Urinary bladder (tissue), 3 donors: ENCODE measurements at regions not wholly inside any gene's neighbourhood (a gene's known extent, or its start where the extent isn't known, plus 50 kb on each side); places are given as distances from the start of the nearest gene placed in this dataset.

Experiments used
- DNase-seq: peaks from one replicate; pipeline ENCODE4 v3.0.0-alpha.2; 2015; ENCODE audit errors: extremely low spot score
- H3K27ac ChIP-seq: one replicate; pipeline ENCODE4 v1.5.1; 2013; ENCODE audit warnings: low read depth, mild to moderate bottlenecking, moderate library complexity
- H3K36me3 ChIP-seq: one replicate; pipeline ENCODE4 v1.6.1; 2013; ENCODE audit warnings: mild to moderate bottlenecking, moderate library complexity; ENCODE audit not compliant: insufficient read depth
- H3K4me1 ChIP-seq: one replicate; pipeline ENCODE4 v1.6.1; 2013; ENCODE audit warnings: mild to moderate bottlenecking, moderate library complexity; ENCODE audit not compliant: insufficient read depth
- H3K4me3 ChIP-seq: one replicate; pipeline ENCODE4 v1.5.1; 2013; ENCODE audit warnings: low read depth, low read length
- WGBS: extraction: QIAGEN DNeasy Blood & Tissue Kit; methylation state at CpG from one replicate; pipeline ENCODE4 v1.1.7; 2013; 5-methylcytosine and 5-hydroxymethylcytosine counted together
- donor health status: healthy with polysubstance abuse.
- donor health status: healthy.

DNA sequence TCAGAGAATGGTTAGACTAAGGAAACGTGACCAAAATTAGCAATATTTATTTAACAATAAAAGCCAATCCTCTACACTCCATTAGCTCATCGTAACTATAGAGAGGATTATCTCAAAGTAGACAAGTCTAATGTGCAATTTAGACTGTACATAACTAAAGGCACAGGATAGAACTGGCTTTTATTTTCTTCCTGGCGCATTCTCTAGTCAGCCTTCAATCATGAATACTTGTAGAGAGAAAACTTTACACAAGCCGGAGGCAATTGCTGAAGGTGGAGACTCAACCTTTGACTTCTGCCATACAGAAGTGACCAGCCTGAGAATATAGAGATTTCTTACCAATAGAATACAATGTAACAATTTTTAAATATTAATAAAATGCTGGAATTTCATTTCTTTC, 777.9 kb downstream of the LTN1 start:
- no peak overlapping the region for H3K4me3 ChIP-seq
- no peaks in the 10 kb centered on the region for H3K4me1 ChIP-seq
- WGBS = 87% methylated on average over 4 of the region's 4 CpGs
- DNase-seq = no peak
- no peaks in the 10 kb centered on the region for H3K36me3 ChIP-seq
- no peak overlapping the region for H3K27ac ChIP-seq

DNA sequence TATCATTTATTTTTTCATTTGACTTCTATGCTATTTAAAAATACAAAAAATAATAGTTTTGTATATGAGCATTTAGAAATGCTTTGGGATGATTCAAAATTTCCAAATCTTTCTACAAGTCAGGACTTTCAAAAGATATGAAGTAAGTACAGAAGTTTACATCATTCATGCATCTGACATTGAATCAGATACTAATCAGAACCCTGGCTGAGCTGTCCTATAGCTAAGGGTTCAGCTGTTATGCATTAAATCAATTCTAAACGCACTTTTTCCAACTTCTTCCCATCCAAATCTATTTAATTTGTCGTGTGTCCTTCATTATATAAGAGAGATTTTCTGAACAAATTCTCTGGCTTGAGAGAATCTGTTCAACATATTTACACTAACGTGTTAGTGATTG, 779.4 kb downstream of the LTN1 start:
- 91% methylated on average over 3 of the region's 3 CpGs for WGBS
- no peak for DNase-seq
- Histone ChIP-seq H3K4me1 (no peaks in the 10 kb centered on the region), H3K27ac (no peak overlapping the region), H3K4me3 (no peak overlapping the region), H3K36me3 (no peaks in the 10 kb centered on the region)

DNA sequence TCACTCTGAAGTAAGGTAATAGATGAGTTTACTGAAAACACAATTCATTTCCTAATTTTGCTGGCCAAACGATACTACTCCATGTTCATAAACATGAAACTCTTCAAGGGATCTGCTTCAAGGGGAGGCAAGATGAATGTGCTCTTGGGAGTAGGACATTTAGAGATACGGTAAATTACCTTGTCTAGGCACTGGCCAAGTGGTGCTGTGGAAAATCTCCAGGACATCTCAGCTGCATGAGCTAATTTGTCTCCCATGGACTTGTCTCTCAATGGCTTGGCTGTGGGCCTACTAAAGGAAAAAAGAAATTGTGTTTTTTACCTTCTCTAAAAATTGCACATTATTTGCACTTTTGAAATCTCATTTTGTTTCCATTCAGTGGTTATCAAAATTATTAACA, 780.6 kb downstream of the LTN1 start:
- DNase-seq = no peak
- H3K27ac ChIP-seq = no peak overlapping the region
- H3K4me1 ChIP-seq = no peaks in the 10 kb centered on the region
- no peaks in the 10 kb centered on the region for H3K36me3 ChIP-seq
- WGBS = 84% methylated on average over 2 of the region's 2 CpGs
- no peak overlapping the region for H3K4me3 ChIP-seq

DNA sequence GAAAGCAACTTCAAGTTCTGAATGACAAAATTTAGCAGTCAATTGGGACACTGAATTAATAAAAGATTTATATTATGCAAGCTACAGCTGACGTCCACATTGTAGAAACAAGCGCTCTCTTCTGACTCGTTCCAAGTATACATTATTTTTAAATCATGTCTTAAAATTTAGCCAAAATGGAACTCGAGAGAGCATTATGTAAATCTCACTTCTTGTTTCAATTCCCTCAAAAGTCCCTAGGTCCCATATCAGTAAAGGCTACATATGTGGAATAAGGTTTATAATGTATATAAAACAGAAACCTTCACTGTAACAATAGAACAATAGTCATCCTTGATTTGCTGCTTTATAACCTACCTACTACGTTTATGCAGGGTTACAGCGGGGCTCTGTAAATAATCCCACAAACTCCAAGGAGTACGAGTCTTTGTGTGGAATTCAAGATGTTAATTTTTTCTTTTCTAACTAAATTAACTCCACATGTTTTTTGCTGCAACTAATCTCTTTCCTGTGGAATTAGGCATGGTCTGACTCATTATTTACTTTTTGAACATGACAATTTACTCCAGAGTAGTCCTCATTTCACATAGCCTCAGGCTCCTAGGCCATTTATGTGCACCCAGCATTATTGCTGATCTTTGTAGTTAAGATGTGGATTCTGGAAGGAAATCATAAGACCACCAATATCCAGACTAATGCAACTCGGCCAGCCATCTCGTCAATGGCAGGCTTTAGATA, 785.1 kb downstream of the LTN1 start:
- H3K4me3 ChIP-seq = no peak overlapping the region
- no peak for DNase-seq
- no peak overlapping the region for H3K27ac ChIP-seq
- 48% methylated on average over 9 of the region's 9 CpGs for WGBS
- H3K36me3 ChIP-seq = no peaks in the 10 kb centered on the region
- no peaks in the 10 kb centered on the region for H3K4me1 ChIP-seq

DNA sequence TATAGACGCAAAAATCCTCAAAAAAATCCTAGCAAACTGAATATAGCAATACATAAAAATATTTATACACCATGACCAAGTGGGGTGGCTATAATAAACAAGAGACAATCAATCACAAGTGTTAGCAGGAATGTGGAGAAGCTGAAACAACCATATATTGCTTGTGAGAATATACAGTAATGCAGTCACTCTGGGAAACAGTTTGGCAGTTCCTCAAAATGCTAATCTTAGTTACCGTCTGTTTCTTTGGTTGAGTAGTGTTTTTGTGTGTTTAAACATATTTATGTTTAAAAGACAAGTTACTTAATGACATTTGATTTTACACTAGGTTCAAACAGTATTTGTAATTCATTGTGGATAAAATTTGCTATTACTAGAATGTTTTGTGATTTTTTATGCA, 792.0 kb downstream of the LTN1 start:
- H3K27ac ChIP-seq = no peak overlapping the region
- no peak for DNase-seq
- no peaks in the 10 kb centered on the region for H3K36me3 ChIP-seq
- H3K4me1 ChIP-seq = no peaks in the 10 kb centered on the region
- H3K4me3 ChIP-seq = no peak overlapping the region
- 72% methylated on average over 2 of the region's 2 CpGs for WGBS

DNA sequence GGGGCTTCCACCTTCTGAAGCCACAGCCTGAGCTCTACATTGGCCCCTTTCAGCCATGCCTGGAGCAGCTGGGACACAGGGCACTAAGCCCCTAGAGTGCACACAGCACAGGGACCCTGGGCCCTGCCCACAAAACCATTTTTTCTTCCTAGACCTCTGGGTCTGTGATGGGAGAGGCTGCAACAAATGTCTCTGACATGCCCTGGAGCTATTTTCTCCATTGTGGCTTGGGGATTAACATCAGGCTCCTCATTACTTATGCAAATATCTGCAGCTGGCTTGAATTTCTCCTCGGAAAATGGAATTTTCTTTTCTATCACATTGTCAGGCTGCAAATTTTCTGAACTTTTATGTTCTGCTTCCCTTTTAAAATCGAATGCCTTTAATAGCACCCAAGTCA, 795.7 kb downstream of the LTN1 start:
- no peak for DNase-seq
- Histone ChIP-seq H3K4me1 (no peaks in the 10 kb centered on the region), H3K36me3 (no peaks in the 10 kb centered on the region), H3K4me3 (no peak overlapping the region), H3K27ac (no peak overlapping the region)
- 86% methylated on average over 2 of the region's 2 CpGs for WGBS

DNA sequence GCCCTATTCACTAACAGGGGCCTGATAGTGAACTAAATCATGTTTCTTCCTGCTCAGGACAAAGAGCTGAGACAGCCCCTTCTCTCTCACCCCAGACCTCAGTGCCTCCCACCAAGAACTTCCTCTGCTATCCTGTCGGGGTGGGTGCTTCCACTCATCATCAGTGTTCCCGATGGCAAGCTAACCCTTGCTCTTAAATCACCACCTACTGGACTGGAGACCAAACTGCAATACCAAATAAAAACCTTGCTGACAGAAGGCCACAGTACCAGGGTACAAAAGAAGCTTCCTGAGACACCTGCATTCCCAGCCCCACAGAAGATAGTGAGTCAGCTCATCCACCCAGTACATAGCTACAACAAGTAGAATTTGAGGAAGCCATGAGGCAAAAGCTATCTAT, 799.5 kb downstream of the LTN1 start:
- no peaks in the 10 kb centered on the region for H3K4me1 ChIP-seq
- no peaks in the 10 kb centered on the region for H3K36me3 ChIP-seq
- no peak for DNase-seq
- H3K27ac ChIP-seq = no peak overlapping the region
- 60% methylated on average over 2 of the region's 2 CpGs for WGBS
- H3K4me3 ChIP-seq = no peak overlapping the region

DNA sequence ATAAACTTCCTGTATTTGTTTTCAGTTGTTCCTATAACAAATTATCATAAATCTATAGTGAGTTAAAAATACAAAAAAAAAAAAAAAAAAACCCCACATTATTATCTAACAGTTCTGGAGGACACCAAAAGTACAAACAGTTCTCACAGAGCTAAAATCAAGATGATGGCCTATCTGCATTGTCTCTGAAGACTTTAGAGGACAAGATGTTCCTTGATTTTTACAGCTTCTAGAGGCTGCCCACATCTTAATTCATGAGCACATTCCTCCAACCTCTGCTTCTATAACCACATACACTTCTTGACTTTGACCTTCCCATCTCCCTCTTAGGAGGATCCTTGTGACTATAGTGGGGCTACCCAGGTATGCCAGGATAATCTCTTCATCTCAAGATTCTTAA, 806.1 kb downstream of the LTN1 start:
- H3K4me3 ChIP-seq = no peak overlapping the region
- H3K4me1 ChIP-seq = no peaks in the 10 kb centered on the region
- no peak for DNase-seq
- H3K36me3 ChIP-seq = no peaks in the 10 kb centered on the region
- no peak overlapping the region for H3K27ac ChIP-seq

DNA sequence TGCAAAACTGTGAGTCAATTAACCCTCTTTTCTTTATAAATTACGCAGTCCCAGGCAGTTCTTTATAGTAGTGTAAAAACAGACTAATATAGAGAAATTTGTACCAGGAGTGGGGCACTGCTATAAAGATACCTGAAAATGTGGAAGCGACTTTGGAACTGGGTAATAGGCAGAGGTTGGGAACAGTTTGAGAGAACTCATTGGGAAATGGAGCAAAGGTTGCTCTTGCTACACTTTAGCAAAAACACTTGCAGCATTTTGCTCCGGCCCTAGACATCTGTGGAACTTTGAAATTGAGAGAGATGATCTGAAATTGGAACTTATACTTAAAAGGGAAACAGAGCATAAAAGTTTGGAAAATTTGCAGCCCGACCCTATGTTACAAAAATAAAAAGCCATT, 810.9 kb downstream of the LTN1 start:
- Histone ChIP-seq H3K27ac (no peak overlapping the region), H3K4me3 (no peak overlapping the region)
- 96% methylated on average over 4 of the region's 4 CpGs for WGBS

DNA sequence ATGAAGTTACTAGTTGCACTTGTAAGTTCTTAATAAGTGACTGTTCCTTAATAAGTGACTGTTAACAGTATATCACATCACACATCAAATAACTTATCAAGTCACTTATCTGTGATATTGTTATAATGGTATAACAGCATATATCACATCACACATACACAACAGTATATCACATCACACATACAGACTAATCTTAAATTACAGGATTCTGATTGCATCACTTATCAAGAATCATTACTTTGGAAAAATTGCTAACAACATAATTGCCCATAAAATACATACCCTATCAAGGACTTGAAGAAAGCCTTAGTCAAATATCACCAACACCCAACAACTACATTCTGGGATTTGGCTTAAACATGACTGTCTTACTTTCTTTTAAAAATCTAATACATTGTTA, 813.5 kb downstream of the LTN1 start:
- Histone ChIP-seq H3K27ac (no peak overlapping the region), H3K4me3 (no peak overlapping the region), H3K4me1 (no peaks in the 10 kb centered on the region), H3K36me3 (no peaks in the 10 kb centered on the region)
- no peak for DNase-seq

More for the DNA sequence above, 810.9 kb downstream of the LTN1 start:
- Histone ChIP-seq H3K4me1 (no peaks in the 10 kb centered on the region), H3K36me3 (no peaks in the 10 kb centered on the region)
- DNase-seq = no peak

DNA sequence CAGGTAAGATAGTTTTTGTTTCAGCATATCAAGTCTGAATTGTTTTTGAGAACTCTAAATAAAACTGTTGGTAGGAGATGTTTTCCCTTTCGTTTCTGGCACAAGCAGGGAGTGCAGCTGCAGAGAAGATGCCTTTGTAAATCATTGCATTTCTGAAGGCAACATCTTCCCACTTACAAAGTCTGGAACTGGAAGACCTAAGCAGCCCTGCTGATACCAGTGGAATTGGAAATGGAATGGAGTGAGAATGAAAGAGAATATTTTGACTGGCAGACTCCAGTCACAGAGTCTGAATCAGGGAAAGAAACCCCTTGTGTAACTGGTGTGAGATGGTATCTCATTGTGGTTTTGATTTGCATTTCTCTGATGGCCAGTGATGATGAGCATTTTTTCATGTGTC, 815.6 kb downstream of the LTN1 start:
- no peak overlapping the region for H3K27ac ChIP-seq
- 45% methylated on average over 1 of the region's 1 CpG for WGBS
- no peaks in the 10 kb centered on the region for H3K36me3 ChIP-seq
- H3K4me1 ChIP-seq = no peaks in the 10 kb centered on the region
- no peak overlapping the region for H3K4me3 ChIP-seq
- DNase-seq = no peak

DNA sequence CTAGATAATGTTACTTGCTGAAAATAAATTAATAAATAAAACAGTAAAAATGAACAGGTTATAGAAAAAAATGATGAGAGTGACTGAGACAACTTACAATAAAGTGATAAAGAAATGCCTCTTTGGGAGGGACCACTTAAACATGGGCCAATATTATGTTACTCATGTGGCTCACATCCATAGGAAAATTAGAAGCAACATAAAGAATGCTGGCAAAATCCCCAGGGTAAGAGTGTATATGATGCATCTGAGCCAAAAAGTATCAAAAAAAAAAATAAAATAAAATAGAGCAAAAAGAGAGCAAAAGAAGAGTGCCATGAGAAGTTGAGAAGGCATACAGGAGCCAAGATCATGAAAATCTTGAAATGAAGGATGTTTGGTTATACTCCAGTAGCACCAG, 818.0 kb downstream of the LTN1 start:
- peak; percentile 20 for DNase-seq
- Histone ChIP-seq H3K36me3 (no peaks in the 10 kb centered on the region), H3K4me1 (no peaks in the 10 kb centered on the region), H3K27ac (no peak overlapping the region), H3K4me3 (no peak overlapping the region)

DNA sequence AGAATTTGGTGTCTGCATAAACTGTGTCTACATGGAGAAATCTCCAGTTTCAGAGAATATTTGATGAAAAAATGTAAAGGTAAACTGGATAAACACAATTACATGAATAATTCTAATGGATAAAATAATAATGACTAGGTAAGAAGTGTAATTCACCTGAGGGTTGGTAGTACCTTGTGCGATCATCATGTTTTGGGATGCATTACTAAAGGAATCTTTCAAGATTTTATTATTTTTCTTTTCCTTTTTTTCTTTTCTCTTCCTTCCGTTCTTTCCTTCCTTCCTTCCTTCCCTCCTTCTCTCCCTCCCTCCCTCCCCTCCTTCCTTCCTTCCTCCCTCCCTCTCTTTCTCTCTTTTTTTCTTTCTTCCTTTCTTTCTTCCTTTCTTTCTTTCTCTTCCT, 818.7 kb downstream of the LTN1 start:
- WGBS = 92% methylated on average over 2 of the region's 2 CpGs
- H3K4me1 ChIP-seq = no peaks in the 10 kb centered on the region
- no peak overlapping the region for H3K27ac ChIP-seq

DNA sequence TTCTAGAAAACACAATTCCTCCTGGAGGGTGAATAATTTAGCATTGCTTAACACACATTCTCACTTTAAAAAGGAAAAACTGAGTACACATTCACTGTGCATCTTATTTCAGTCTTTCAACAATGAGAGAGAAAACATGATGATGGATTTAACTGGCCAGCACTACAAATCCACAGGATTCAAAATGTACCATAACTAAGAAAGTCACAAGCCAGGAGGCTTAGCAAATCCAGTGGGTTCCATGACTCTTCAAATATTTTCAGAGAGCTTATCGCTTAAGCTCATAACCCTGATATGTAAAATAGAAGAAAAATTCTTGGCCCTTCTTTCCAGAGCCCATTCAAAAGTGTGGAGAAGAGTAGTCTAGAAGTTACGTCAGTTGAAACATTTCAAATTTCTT, 820.3 kb downstream of the LTN1 start:
- Histone ChIP-seq H3K27ac (no peak overlapping the region), H3K4me1 (no peaks in the 10 kb centered on the region), H3K4me3 (no peak overlapping the region), H3K36me3 (no peaks in the 10 kb centered on the region)
- DNase-seq = no peak
- 75% methylated on average over 2 of the region's 2 CpGs for WGBS

More for the DNA sequence above, 818.7 kb downstream of the LTN1 start:
- Histone ChIP-seq H3K36me3 (no peaks in the 10 kb centered on the region), H3K4me3 (no peak overlapping the region)
- DNase-seq = no peak

DNA sequence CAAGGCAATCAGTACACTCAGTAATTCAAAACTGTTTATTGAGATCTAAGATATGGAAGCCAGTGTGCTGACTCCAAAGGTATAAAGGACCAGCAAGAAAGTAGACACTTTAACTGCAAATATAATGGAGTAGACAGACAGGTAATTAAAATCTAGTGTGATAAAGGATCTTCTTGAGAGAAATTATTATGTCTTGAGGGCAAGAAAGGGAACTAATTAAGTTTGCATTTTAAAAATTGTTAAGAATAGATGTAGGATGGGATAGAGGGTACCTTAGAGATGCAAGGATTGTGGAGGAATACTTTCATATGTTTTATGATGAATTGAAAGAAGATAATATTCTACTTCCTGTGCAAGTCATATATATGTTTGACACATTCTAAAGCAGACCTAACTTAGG, 825.3 kb downstream of the LTN1 start:
- Histone ChIP-seq H3K4me3 (no peak overlapping the region), H3K4me1 (no peaks in the 10 kb centered on the region), H3K27ac (no peak overlapping the region), H3K36me3 (no peaks in the 10 kb centered on the region)
- DNase-seq = no peak
